AG09309 (cell line): ENCODE measurements at regions not wholly inside any gene's neighbourhood (a gene's known extent, or its start where the extent isn't known, plus 50 kb on each side); places are given as distances from the start of the nearest gene placed in this dataset.
"Not testable (repeated sequence)": the region's sequence is repeated elsewhere in the genome, so short reads cannot be mapped to it uniquely, and the experiment has no call there.

Experiments used
- DNase-seq: peaks from one replicate; pipeline ENCODE4 v3.0.0-alpha.2; 2010; ENCODE audit warnings: low read depth
- H3K4me3 ChIP-seq: 2 replicates; pipeline ENCODE4 v1.5.1; 2011; ENCODE audit warnings: mild to moderate bottlenecking, low read depth, low read length, moderate library complexity; ENCODE audit not compliant: control insufficient read depth
- CTCF ChIP-seq: IDR thresholded peaks from 2 replicates; pipeline ENCODE4 v1.5.1; 2011; ENCODE audit warnings: mild to moderate bottlenecking, low read depth, low read length, inconsistent platforms; ENCODE audit not compliant: insufficient read depth, control insufficient read depth; ENCODE audit errors: missing control alignments

DNA sequence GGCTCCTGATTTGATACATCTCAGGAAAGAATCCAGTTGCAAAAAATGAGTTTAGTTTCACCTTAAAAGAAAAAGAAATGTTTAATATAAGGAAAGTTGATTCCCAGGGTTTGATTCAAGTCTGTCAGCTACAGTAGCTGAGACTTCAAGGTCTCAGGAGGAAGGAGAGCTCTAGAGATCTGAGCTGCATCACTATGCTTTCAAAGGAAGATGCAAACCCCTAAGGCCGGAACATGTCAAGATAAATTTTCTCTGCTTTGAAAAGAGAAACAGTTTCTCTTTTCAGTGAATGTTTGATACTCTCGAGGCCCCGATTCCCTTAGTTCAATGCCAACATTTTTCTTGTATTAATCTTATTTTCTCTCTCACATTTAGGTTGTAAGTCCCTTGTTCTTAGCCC lies 128.6 kb downstream of the RGPD3 start:
- TF ChIP-seq CTCF: no peak
- no peak for DNase-seq

GRCh38 chr2:106339132-106339531 lies 129.1 kb downstream of the RGPD3 start:
- TF ChIP-seq CTCF: no peak
- no peak for DNase-seq
- no peak overlapping the region for H3K4me3 ChIP-seq

More for the DNA sequence above, 128.6 kb downstream of the RGPD3 start:
- no peak overlapping the region for H3K4me3 ChIP-seq

- TF ChIP-seq CTCF: no peak
- no peak overlapping the region for H3K4me3 ChIP-seq
Observed at GRCh38 chr2:106338043-106338442, 130.2 kb downstream of the RGPD3 start.

GRCh38 chr2:106336737-106337136 lies 131.5 kb downstream of the RGPD3 start:
- no peak for TF ChIP-seq CTCF
- no peak for DNase-seq
- no peak overlapping the region for H3K4me3 ChIP-seq

More at GRCh38 chr2:106338043-106338442, 130.2 kb downstream of the RGPD3 start:
- DNase-seq: no peak

GRCh38 chr2:106336108-106336507 lies 132.1 kb downstream of the RGPD3 start:
- H3K4me3 ChIP-seq: no peak overlapping the region
- DNase-seq: no peak
- TF ChIP-seq CTCF: no peak

DNA sequence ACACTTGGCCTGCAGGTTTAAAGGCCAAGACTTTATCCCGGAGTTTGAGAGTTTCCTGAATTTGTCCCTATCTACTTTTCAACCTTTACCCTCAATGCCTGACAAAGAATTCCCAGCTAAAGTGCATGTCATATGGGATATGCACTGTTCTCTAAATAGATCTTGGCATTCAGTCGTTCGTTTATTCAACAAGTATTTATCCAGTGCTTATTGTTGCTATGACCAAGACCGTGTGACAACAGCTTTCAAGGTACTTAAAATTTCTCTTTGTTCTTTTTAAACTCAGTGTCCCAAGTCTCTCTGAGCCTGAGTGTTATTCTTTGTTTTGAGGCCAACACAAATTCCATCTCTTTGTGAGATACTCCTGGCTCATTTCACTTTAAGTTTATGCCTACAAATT lies 133.4 kb downstream of the RGPD3 start:
- no peak overlapping the region for H3K4me3 ChIP-seq
- DNase-seq: no peak
- no peak for TF ChIP-seq CTCF

- DNase-seq, H3K4me3 ChIP-seq: not testable (repeated sequence)
Observed at GRCh38 chr2:106333253-106333873, 134.8 kb downstream of the RGPD3 start.
